Aorta (tissue), 5 donors: ENCODE measurements at regions not wholly inside any gene's neighbourhood (a gene's known extent, or its start where the extent isn't known, plus 50 kb on each side); places are given as distances from the start of the nearest gene placed in this dataset.

Source experiments
- ATAC-seq: fragments of 200-7000 bp; cut with Tn5 transposase; one replicate; pipeline ENCODE4 v1.9.1; 2022; ENCODE audit warnings: moderate library complexity; ENCODE audit not compliant: low FRiP score
- DNase-seq, 2 donors: peaks; one replicate each; pipeline ENCODE4 v3.0.0-alpha.2; 2020
- H3K27ac ChIP-seq, 2 donors: one replicate each; pipeline ENCODE4 v1.5.1; 2013; ENCODE audit warnings: low read length in 2 of 2, mild to moderate bottlenecking in 2 of 2, moderate library complexity in 2 of 2, control low read depth in 1 of 2, inconsistent platforms in 1 of 2, low read depth in 1 of 2
- H3K27me3 ChIP-seq, 2 donors: one replicate each; pipeline ENCODE4 v1.6.1; 2013; ENCODE audit warnings: control low read depth in 1 of 2, low read length in 1 of 2, mild to moderate bottlenecking in 1 of 2, moderate library complexity in 1 of 2; ENCODE audit not compliant: insufficient read depth in 2 of 2, control insufficient read depth in 1 of 2
- H3K36me3 ChIP-seq, 2 donors: one replicate each; pipeline ENCODE4 v1.6.1; 2013; ENCODE audit warnings: control low read depth in 1 of 2, low read length in 1 of 2, mild to moderate bottlenecking in 1 of 2; ENCODE audit not compliant: insufficient read depth in 2 of 2, control insufficient read depth in 1 of 2
- H3K4me1 ChIP-seq, 2 donors: one replicate each; pipeline ENCODE4 v1.6.1; 2013; ENCODE audit warnings: low read length in 2 of 2, control low read depth in 1 of 2, mild to moderate bottlenecking in 1 of 2, moderate library complexity in 1 of 2; ENCODE audit not compliant: insufficient read depth in 2 of 2, control insufficient read depth in 1 of 2
- H3K4me3 ChIP-seq, 2 donors: one replicate each; pipeline ENCODE4 v1.5.1; 2013; ENCODE audit warnings: low read length in 2 of 2, control low read depth in 1 of 2, mild to moderate bottlenecking in 1 of 2
- H3K9me3 ChIP-seq: one replicate; pipeline ENCODE4 v1.6.1; 2013; ENCODE audit warnings: mild to moderate bottlenecking, low read length; ENCODE audit not compliant: control insufficient read depth
- WGBS, 2 donors: extraction: QIAGEN DNeasy Blood & Tissue Kit; methylation state at CpG; one replicate each; pipeline ENCODE4 v1.1.7; 2013; 5-methylcytosine and 5-hydroxymethylcytosine counted together
- intact Hi-C, 2 donors: fragments of 100-400 bp; cut with DNase I; formaldehyde crosslinking; loops; one replicate each; pipeline versions ENCODE4 v1.14.2 to v1.15.0; 2022
- donor health status: healthy with polysubstance abuse.
- donor health status: Bipolar disorder and iron deficiency.
- donor health status: DM: no; HTN: no; CAD: no.
- donor health status: DM: no; HTN: no; CAD: no.
- donor health status: DM: yes; HTN: yes; CAD: no.

DNA sequence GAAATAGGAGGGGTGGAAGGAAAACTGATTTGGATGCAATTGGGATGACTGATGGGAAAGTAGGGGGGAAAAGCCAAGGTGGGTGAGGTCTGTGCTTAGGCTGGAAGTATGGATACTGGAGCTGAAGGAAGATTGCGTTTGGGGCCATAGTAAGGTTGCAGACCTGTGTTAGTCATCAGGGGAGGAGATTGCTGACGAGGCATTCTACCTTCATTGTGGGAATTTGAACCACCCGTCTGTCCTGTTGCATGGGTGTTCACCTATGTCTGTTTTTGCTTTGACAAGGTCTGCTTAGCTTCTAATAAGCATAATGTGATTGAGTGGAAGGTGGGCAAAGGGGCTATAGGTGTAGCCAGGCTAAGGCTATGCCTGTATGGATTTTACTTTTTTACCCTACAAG lies 323.8 kb downstream of the BLID start:
- no peak for DNase-seq
- 95 to 100% methylated on average over 3 of the region's 3 CpGs for WGBS, 2 donors
- Histone ChIP-seq H3K36me3 (no peaks in the 10 kb centered on the region), H3K27me3 (no peaks in the 10 kb centered on the region), H3K4me1 (peaks cover 2 to 3% of the 10 kb centered on the region in 2 donors), H3K4me3 (no peak overlapping the region), H3K9me3 (no peaks in the 10 kb centered on the region), H3K27ac (no peak overlapping the region)
- no peak for ATAC-seq
- intact Hi-C loops = no loop called here

DNA sequence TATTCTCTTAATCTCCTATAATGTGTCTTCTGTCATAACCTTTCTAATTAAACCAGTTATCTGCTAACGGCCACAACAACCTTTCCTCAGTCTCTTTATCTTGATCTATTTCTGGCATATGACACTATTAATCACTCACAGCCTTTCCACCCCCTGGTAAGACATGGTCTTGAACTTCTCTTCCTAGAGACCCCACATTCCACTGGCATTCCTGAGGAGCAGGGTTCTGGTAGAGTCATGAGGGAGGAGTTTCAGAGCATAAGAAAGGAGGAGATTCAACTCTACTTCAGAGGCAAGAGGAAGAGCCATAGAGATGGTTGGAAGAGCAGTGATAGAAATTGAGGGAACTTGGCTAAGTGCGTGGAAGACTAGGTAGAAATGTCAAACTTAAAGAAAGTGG lies 325.6 kb downstream of the BLID start:
- intact Hi-C loops = no loop called here
- H3K4me1 ChIP-seq = peaks cover 2 to 3% of the 10 kb centered on the region in 2 donors
- no peak for ATAC-seq

DNA sequence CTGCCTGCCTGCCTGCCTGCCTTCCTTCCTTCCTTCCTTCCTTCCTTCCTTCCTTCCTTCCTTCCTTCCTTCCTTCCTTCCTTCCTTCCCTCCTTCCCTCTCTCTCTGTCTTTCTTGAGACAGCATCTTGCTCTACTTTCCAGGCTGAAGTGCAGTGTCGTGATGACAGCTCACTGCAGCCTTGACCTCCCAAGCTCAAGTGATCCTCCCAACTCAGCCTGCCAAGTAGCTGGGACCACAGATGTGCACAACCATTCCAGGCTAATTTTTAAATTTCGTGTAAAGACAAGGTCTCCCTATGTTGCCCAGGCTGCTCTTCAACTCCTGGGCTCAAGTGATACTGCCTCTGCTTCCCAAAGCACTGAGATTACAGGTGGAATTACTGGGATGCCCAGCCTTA lies 328.2 kb upstream of the SORL1-AS1 start:
- Histone ChIP-seq H3K36me3 (no peaks in the 10 kb centered on the region), H3K27me3 (no peaks in the 10 kb centered on the region), H3K27ac (no peak overlapping the region), H3K9me3 (no peaks in the 10 kb centered on the region), H3K4me1 (no peaks in the 10 kb centered on the region), H3K4me3 (no peak overlapping the region)
- intact Hi-C loops = no loop called here
- ATAC-seq (no peak), DNase-seq (no peak)
- WGBS, 2 donors = 83 to 87% methylated on average over 2 of the region's 2 CpGs

More for the DNA sequence above, 325.6 kb downstream of the BLID start:
- Histone ChIP-seq H3K27me3 (no peaks in the 10 kb centered on the region), H3K36me3 (no peaks in the 10 kb centered on the region), H3K27ac (no peak overlapping the region), H3K4me3 (no peak overlapping the region), H3K9me3 (no peaks in the 10 kb centered on the region)
- WGBS, 2 donors = 83 to 92% methylated on average over 2 of the region's 2 CpGs
- DNase-seq = no peak

DNA sequence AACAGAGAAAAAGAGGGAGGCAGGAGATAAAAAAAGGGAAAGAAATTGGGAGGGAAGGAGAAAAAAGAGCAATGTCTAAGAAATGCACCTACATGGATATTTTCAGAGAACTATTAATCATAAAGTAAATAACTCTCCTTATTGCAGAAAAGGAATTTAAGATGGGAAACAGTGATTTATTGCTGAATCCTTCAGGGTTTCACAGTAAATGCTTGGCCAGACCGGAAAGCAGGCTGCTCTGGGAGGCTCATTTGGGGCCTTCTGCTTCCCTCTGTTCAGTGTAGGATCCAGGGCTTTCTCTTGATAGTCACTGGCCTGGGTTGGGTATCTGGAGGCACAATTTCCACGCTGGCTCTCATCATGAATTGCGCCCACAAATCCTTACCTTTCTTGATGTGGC lies 324.3 kb upstream of the SORL1-AS1 start:
- intact Hi-C loops = no loop called here
- no peak for ATAC-seq
- peak overlapping the region in 1 of 2 donors; percentile 90 for H3K27ac ChIP-seq
- no peaks in the 10 kb centered on the region for H3K9me3 ChIP-seq
- H3K36me3 ChIP-seq = no peaks in the 10 kb centered on the region
- no peak overlapping the region for H3K4me3 ChIP-seq
- WGBS, 2 donors = 51 to 52% methylated on average over 3 of the region's 3 CpGs
- H3K27me3 ChIP-seq = no peaks in the 10 kb centered on the region
- DNase-seq = no peak
- peaks cover 0 to 3% of the 10 kb centered on the region in 2 donors for H3K4me1 ChIP-seq

DNA sequence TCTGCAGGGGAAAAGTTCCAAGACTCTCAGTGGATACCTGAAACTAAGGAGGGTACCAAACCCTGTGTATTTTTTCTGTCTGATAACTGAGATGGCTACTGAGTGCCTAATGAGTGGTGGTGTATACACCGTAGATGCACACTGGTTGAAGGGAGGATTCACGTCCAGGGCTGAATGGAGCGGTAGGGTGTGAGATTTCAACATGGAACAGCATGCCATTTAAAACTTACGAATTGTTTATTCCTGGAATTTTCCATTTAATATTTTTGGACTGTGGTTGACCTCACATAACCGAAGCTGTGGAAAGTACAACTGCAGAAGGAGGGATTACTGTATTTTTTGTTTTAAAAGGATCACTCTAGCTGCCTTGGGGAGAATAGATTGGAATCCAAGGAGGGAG lies 322.5 kb upstream of the SORL1-AS1 start:
- Histone ChIP-seq H3K4me3 (no peak overlapping the region), H3K27ac (peak overlapping the region in 1 of 2 donors; percentile 25), H3K4me1 (peaks cover 0 to 3% of the 10 kb centered on the region in 2 donors), H3K36me3 (no peaks in the 10 kb centered on the region), H3K9me3 (no peaks in the 10 kb centered on the region), H3K27me3 (no peaks in the 10 kb centered on the region)
- intact Hi-C loops = no loop called here
- 7% methylated on average over 5 of the region's 5 CpGs for WGBS, 2 donors
- DNase-seq (no peak), ATAC-seq (peak; percentile 58)

DNA sequence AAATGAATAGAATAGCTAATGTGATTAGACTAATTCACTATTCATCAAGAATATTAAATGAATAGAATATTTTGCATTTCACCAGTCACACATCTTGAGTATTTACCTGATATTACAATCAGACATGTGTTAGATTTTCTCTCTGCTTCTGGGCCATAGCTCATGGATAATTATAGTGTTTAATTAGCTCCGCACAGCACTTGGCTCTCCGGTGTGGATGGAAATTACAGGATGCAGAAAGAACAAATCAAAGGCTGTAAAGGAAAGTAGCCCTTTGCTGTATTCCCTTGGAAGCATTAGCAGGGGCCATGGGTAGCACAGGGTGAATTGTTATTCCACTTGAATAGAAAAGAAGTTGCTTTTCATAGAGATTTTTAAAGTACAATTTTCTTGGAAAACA lies 320.3 kb upstream of the SORL1-AS1 start:
- WGBS, 2 donors = 85 to 86% methylated on average over 2 of the region's 2 CpGs
- intact Hi-C loops = no loop called here

DNA sequence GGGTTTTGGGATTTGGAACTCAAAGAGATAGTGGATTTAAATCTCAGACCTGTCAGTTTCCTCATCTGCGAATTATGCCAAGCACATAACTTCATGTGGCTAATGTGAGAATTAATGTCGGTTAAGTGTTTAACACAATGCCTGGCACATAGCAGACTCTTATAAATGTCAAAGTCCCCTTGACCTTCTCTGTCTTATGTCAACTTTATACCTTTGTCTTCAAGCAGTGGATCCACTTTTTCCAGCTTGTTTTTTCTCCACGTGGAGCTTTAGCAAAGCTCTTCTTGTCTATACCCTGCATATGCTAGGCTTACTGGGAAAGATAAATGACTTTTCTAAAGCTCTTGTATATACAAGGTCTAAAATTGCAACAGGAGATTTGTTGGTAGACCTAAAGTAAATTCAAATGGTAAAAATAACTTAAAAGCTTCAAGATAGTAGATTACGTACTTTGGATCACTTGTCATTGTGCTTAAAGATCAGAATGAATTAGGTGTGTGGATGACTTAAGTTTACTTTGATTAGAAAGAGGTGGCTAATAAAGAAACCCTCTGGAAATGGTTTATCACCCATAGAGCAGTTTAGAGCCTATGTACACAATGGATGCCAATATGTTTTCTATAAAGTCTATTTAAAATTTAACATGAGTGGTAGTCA lies 318.3 kb upstream of the SORL1-AS1 start:
- intact Hi-C loops = no loop called here
- WGBS, 2 donors = 51 to 55% methylated on average over 4 of the region's 4 CpGs
- DNase-seq (no peak), ATAC-seq (no peak)
- H3K36me3 ChIP-seq = no peaks in the 10 kb centered on the region
- H3K4me3 ChIP-seq = no peak overlapping the region
- H3K27ac ChIP-seq = no peak overlapping the region
- H3K4me1 ChIP-seq = peaks cover 0 to 3% of the 10 kb centered on the region in 2 donors
- no peaks in the 10 kb centered on the region for H3K9me3 ChIP-seq
- no peaks in the 10 kb centered on the region for H3K27me3 ChIP-seq

More for the DNA sequence above, 320.3 kb upstream of the SORL1-AS1 start:
- Histone ChIP-seq H3K27ac (no peak overlapping the region), H3K36me3 (no peaks in the 10 kb centered on the region), H3K9me3 (no peaks in the 10 kb centered on the region), H3K4me1 (peaks cover 0 to 3% of the 10 kb centered on the region in 2 donors), H3K4me3 (no peak overlapping the region), H3K27me3 (no peaks in the 10 kb centered on the region)
- ATAC-seq (no peak), DNase-seq (no peak)

DNA sequence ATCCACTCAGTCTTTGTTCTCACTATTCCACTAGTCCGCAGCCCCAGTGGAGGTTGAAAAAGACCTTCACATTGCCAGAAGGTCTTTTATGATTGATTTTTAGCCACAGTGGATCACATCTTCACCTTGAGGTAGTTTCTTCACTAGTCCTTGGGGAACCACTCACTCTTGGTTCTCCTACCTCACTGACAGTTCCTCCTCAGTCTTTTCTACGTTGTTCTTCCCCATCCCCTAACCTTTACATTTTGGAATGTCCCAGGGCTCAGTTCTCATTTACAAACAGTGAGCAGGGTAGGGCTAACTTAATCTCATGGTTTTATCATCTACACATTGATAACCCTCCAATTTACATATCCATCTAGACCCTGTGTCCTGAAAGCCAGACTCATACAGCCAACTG lies 316.4 kb upstream of the SORL1-AS1 start:
- intact Hi-C loops = no loop called here

DNA sequence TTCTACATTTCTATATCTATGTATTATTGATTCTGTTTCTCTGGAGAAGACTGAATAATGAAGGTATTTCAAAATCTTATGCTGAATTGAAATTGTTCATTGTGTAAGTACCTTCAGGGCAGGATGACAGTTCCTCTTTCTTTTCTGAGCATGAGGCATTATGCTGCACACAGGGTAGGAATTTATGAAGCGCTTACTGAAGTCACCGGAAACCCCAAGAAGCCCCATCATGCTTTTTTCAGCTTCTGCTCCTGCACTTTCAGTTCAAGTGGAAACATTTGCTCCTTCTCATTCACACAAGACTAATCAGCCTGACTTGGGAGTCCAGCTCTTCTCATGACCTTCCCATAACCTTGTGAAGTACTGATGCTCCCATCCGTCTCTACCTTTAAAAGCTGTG lies 314.7 kb upstream of the SORL1-AS1 start:
- no peak overlapping the region for H3K27ac ChIP-seq
- ATAC-seq = no peak
- intact Hi-C loops = no loop called here

More for the DNA sequence above, 316.4 kb upstream of the SORL1-AS1 start:
- DNase-seq (no peak), ATAC-seq (no peak)
- WGBS, 2 donors = 91 to 98% methylated on average over 2 of the region's 2 CpGs
- peaks cover 0 to 3% of the 10 kb centered on the region in 2 donors for H3K4me1 ChIP-seq
- no peaks in the 10 kb centered on the region for H3K36me3 ChIP-seq
- H3K27ac ChIP-seq = no peak overlapping the region
- H3K9me3 ChIP-seq = no peaks in the 10 kb centered on the region
- no peak overlapping the region for H3K4me3 ChIP-seq
- no peaks in the 10 kb centered on the region for H3K27me3 ChIP-seq

More for the DNA sequence above, 314.7 kb upstream of the SORL1-AS1 start:
- Histone ChIP-seq H3K36me3 (no peaks in the 10 kb centered on the region), H3K4me1 (no peaks in the 10 kb centered on the region), H3K27me3 (no peaks in the 10 kb centered on the region), H3K9me3 (no peaks in the 10 kb centered on the region), H3K4me3 (no peak overlapping the region)
- no peak for DNase-seq
- 83 to 85% methylated on average over 3 of the region's 3 CpGs for WGBS, 2 donors
